GM12864 (cell line): ENCODE measurements at regions not wholly inside any gene's neighbourhood (a gene's known extent, or its start where the extent isn't known, plus 50 kb on each side); places are given as distances from the start of the nearest gene placed in this dataset.
"Not testable (repeated sequence)": the region's sequence is repeated elsewhere in the genome, so short reads cannot be mapped to it uniquely, and the experiment has no call there.

Experiments used
- DNase-seq: peaks from one replicate; pipeline ENCODE4 v3.0.0-alpha.2; 2011; ENCODE audit warnings: low read depth
- H3K4me3 ChIP-seq: 2 replicates; pipeline ENCODE4 v1.5.1; 2011; ENCODE audit warnings: mild to moderate bottlenecking, low read depth, low read length, control low read depth
- TF ChIP-seq, protein P1 (sequence below): IDR thresholded peaks from 2 replicates; pipeline ENCODE4 v1.5.1; 2011; ENCODE audit warnings: low read depth, mild to moderate bottlenecking, moderate library complexity, low read length, control low read depth, inconsistent platforms; ENCODE audit errors: missing control alignments

DNA sequence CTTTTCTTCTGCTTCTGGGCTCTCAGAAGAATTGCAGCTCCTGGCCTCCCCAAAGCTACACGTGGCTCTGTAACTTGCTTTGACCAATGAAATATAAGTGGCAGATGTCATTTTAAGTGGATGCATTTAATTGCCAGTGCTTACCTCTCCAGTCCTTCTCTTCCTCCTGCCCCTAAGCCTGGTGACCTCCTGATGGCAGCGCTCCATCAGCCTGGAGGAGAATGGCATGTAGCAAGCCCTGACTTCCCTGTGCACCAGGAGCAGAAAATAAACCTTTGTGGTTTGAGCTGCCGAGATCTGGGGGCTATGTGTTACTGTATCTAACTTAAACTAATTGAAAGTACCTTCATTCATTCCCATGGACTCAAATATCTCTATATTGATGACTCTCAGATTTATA lies 304.7 kb upstream of the CHRNA7 start:
- DNase-seq, H3K4me3 ChIP-seq: not testable (repeated sequence)

DNA sequence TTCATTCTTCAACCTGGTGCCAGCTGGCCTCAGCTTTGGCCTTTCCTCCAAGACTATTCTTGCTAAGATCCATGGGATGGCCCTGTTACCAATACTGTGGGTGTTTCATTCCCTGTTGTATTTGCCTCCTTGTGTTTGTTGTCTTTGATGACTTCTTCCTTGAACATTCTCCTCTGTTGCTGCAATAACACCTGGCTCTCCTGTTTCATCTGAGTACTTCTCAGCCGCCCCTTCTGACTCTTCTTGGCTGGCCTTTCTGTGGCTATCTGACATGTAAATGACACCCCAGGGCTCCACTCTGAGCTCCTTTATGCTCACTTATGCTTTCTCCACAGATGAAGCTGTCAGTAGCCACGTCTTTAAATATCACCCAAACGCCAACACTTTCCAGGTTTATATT lies 302.7 kb upstream of the CHRNA7 start:
- TF ChIP-seq, protein P1, sequence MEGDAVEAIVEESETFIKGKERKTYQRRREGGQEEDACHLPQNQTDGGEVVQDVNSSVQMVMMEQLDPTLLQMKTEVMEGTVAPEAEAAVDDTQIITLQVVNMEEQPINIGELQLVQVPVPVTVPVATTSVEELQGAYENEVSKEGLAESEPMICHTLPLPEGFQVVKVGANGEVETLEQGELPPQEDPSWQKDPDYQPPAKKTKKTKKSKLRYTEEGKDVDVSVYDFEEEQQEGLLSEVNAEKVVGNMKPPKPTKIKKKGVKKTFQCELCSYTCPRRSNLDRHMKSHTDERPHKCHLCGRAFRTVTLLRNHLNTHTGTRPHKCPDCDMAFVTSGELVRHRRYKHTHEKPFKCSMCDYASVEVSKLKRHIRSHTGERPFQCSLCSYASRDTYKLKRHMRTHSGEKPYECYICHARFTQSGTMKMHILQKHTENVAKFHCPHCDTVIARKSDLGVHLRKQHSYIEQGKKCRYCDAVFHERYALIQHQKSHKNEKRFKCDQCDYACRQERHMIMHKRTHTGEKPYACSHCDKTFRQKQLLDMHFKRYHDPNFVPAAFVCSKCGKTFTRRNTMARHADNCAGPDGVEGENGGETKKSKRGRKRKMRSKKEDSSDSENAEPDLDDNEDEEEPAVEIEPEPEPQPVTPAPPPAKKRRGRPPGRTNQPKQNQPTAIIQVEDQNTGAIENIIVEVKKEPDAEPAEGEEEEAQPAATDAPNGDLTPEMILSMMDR: no peak
- no peak for DNase-seq
- H3K4me3 ChIP-seq: no peak overlapping the region

DNA sequence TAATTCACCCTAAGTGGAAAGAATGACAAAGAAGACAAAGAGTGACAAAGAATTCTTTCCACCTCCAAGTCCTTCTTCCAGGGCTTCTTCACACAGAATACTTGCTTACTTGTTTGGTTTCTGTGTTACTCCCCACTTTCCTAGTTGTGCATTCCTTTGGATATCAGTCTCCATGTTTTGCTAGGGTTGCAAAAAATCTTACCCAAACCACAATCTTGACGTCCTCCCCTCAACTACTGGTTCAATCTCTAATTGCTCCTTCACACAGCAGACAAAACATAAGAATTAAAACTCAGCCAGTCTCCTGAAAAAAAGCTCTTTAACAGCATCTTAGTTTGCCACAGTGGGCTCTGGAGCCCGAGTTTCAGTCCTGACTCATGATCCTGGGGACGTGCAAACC lies 297.6 kb upstream of the CHRNA7 start:
- TF ChIP-seq, protein P1: no peak
- no peak for DNase-seq
- no peak overlapping the region for H3K4me3 ChIP-seq

DNA sequence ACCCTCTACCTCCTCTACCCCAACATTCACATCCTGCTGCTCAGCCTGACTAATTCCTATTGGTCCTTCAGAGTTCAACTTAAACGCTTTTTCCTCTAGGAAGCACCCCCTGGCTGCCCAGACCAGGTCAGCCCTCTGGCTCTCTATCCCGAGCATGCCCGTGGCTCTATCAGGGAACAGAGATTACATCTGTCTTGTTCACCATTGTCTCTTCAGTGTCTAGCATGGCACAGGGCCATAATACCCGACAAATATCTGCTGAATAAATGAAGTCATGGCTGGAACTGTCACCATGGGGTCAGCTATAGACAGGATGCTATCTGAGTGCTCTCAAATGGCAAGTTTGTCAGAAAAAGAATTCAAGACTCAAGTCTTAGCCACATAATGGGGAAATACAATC lies 296.9 kb upstream of the CHRNA7 start:
- H3K4me3 ChIP-seq: no peak overlapping the region
- no peak for DNase-seq
- TF ChIP-seq, protein P1: no peak

DNA sequence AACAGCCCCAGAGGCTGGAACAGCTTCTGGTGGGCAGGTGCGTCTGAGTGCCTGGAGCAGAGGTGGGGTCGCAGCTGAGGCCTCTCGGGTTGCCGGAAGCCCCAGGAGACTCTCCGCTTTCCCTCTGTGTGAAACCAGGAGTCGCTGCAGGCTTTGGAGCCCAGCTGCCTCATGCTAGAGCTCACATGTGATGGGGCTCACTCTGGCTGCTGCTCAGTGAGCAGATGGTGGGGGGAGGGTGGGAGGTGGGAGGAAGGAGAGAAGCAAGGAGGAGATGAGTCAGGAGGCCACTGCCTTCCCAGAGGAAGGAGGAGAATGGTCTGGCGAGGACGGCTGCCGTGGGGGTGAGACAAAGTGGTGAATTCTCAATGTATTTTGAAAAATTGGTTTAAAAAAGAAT lies 290.1 kb upstream of the CHRNA7 start:
- H3K4me3 ChIP-seq: no peak overlapping the region
- TF ChIP-seq, protein P1: no peak
- no peak for DNase-seq

DNA sequence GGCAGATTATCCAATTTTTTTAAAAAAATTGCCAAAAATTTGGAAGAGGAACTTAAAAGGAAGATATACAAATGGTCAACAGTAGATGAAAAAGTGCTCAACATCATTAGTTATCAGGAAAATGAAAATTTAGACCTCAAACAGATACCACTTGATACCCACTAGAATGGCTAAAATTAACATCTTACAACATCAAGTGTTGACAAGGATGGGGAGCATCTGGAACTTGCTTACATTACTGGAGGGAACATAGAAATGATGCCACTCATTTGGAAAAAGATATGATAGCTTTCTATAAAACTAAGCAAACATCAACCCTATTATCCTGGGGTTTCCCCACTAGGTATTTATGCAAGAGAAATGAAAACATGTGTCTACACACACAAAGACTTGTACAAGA lies 284.5 kb upstream of the CHRNA7 start:
- TF ChIP-seq, protein P1: no peak
- DNase-seq: no peak

DNA sequence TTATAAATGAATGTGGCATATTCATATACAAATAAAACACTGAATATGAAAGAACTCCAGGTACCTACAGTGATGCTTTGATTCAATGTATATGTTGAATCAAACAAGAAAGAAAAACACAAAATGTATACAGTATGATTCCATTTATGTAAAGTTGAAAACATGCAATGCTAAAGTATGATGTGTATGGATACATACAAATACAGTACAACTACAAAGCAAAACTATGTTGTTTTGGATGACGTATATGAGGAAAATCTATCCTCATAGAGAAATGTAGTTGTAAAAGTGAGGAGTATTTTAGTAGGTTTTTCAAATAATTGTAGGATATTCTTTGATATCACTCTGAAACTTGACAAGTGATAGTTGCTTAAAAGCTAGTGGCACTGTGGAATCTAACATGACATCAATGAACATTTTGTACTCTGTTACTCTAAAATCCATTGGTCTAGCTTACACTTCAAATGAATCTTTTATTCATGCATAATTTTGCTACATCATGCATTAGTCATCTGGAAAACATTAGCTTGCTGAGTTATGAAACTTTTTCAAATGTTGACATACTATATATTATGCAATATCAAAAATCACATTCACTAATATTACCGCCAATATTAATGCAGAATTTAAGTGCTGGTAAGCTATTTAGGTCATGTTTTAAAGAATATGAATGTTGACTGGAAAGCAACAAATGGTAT lies 278.1 kb upstream of the CHRNA7 start:
- H3K4me3 ChIP-seq: no peak overlapping the region
- TF ChIP-seq, protein P1: no peak
- no peak for DNase-seq

More for the DNA sequence above, 284.5 kb upstream of the CHRNA7 start:
- H3K4me3 ChIP-seq: no peak overlapping the region
